Testis (tissue), 2 donors: ENCODE measurements at regions not wholly inside any gene's neighbourhood (a gene's known extent, or its start where the extent isn't known, plus 50 kb on each side); places are given as distances from the start of the nearest gene placed in this dataset.

Source experiments
- CTCF ChIP-seq, 3 experiments: fragments of 450-650 bp in 2 of 3; fragments of 200-600 bp in 1 of 3; sonication (generic) in 1 of 3; IDR thresholded peaks; one replicate each; pipeline ENCODE4 v1.5.1; 2016 to 2019; ENCODE audit warnings: antibody characterized with exemption in 3 of 3, mild to moderate bottlenecking in 2 of 3, moderate library complexity in 1 of 3
- POLR2A ChIP-seq: fragments of 450-650 bp; IDR thresholded peaks from one replicate; pipeline ENCODE4 v1.6.1; 2017; ENCODE audit warnings: antibody characterized with exemption, mild to moderate bottlenecking, moderate library complexity

- TF ChIP-seq CTCF (IDR thresholded peaks at IDR 0.05) (no peak), POLR2A (no peak)
These were observed 69.5 kb upstream of the DIO3 start for GRCh38 chr14:101491841-101492240.
